ENCODE measurements at regions not wholly inside any gene's neighbourhood (a gene's known extent, or its start where the extent isn't known, plus 50 kb on each side); places are given as distances from the start of the nearest gene placed in this dataset.

GRCh38 chr6:15849395-15849794, 186.6 kb upstream of the DTNBP1 start:
- TF ChIP-seq CTCF (IDR thresholded peaks at IDR 0.05; ENCODE audit: low read depth, low read length) (no peak), EZH2phosphoT487 (IDR thresholded peaks at IDR 0.05; ENCODE audit: low read depth) (no peak)
